ENCODE measurements at regions not wholly inside any gene's neighbourhood (a gene's known extent, or its start where the extent isn't known, plus 50 kb on each side); places are given as distances from the start of the nearest gene placed in this dataset.

DNA sequence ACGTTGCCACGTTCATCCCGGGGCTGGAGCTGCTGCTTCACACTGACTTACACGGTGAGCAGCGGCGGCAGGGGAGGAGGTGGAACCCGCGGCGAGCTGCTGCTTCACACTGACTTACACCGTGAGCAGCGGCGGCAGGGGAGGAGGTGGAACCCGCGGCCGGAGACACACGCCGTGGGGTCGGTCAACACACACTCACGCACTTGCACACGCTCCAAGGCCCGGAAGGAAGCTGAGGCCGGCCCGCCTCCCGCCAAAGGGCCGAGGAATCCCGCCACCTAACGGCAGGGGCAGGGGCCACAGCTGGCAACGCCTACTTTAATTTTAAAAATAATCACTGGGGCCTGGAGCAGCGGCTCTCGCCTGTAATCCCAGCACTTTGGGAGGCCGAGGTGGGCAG, 94.4 kb upstream of the FOXC1 start:
- Histone ChIP-seq H3K4ac (ENCODE audit: low read depth, low read length) (no peak overlapping the region), H3K27ac (ENCODE audit: insufficient read length, low read depth, low read length) (no peak overlapping the region), H3K23me2 (ENCODE audit: insufficient read length, low read depth, low read length, poor library complexity, severe bottlenecking) (no peaks in the 10 kb centered on the region), H3K23ac (ENCODE audit: insufficient read length, low read depth, low read length) (no peak overlapping the region), H2AFZ (ENCODE audit: low read length) (no peak overlapping the region), H3T11ph (ENCODE audit: low read length) (no peak overlapping the region), H3K79me1 (ENCODE audit: insufficient read depth, low read depth, low read length, poor library complexity, severe bottlenecking) (no peaks in the 10 kb centered on the region), H3K9ac (ENCODE audit: extremely low read depth, insufficient read length, low read length) (no peak overlapping the region), H3K14ac (ENCODE audit: insufficient read depth, low read length) (no peak overlapping the region; the same call in 1 of the 2 replicates), H3K9me3 (ENCODE audit: control insufficient read depth, low read depth, low read length) (no peaks in the 10 kb centered on the region), H2BK120ac (ENCODE audit: low read depth, low read length, poor library complexity, severe bottlenecking) (no peak overlapping the region), H3K4me1 (ENCODE audit: insufficient read depth, low read length) (no peaks in the 10 kb centered on the region; the same call in 1 of the 2 replicates), H4K8ac (replicated peaks; ENCODE audit: insufficient read length, low read depth, low read length) (no peak overlapping the region), H2BK5ac (ENCODE audit: insufficient read length, low read length) (no peak overlapping the region), H4K91ac (ENCODE audit: insufficient read length, low read depth, low read length) (no peak overlapping the region), H3K4me2 (ENCODE audit: insufficient read depth, insufficient read length, low read length) (no peak overlapping the region), H3K27me3 (ENCODE audit: insufficient read depth, low read length) (no peaks in the 10 kb centered on the region), H2AK5ac (ENCODE audit: insufficient read length, low read length) (no peak overlapping the region), H2BK12ac (ENCODE audit: insufficient read length, low read depth, low read length) (no peak overlapping the region), H3K79me2 (ENCODE audit: insufficient read depth, low read length) (no peaks in the 10 kb centered on the region), H3K18ac (ENCODE audit: insufficient read length, low read depth, low read length) (no peak overlapping the region), H3K56ac (ENCODE audit: insufficient read length, low read depth, low read length) (no peak overlapping the region), H2BK15ac (ENCODE audit: low read depth, low read length) (no peak overlapping the region), H2BK20ac (ENCODE audit: low read depth, low read length, poor library complexity, severe bottlenecking) (no peak overlapping the region), H4K5ac (ENCODE audit: insufficient read length, low read depth, low read length) (no peak overlapping the region), H4K20me1 (ENCODE audit: control insufficient read depth, insufficient read depth, insufficient read length) (no peaks in the 10 kb centered on the region)
- TF ChIP-seq, protein P1, sequence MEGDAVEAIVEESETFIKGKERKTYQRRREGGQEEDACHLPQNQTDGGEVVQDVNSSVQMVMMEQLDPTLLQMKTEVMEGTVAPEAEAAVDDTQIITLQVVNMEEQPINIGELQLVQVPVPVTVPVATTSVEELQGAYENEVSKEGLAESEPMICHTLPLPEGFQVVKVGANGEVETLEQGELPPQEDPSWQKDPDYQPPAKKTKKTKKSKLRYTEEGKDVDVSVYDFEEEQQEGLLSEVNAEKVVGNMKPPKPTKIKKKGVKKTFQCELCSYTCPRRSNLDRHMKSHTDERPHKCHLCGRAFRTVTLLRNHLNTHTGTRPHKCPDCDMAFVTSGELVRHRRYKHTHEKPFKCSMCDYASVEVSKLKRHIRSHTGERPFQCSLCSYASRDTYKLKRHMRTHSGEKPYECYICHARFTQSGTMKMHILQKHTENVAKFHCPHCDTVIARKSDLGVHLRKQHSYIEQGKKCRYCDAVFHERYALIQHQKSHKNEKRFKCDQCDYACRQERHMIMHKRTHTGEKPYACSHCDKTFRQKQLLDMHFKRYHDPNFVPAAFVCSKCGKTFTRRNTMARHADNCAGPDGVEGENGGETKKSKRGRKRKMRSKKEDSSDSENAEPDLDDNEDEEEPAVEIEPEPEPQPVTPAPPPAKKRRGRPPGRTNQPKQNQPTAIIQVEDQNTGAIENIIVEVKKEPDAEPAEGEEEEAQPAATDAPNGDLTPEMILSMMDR (conservative IDR thresholded peaks at IDR 0.05): peak; percentile 36; the same call in 2 of the 3 replicates
- no CpG with 5 or more reads among the region's 31 CpGs for WGBS (ENCODE audit: extremely low coverage, insufficient read length, low lambda C conversion rate)
- Mint-ChIP-seq H3K27ac (no peak overlapping the region), H3K27me3 (ENCODE audit: low read depth) (peaks cover 7% of the 10 kb centered on the region), H3K4me1 (peaks cover 12 to 13% of the 10 kb centered on the region in 2 experiments), H3K9me3 (no peaks in the 10 kb centered on the region; a peak in 1 of 5 replicates), H3K36me3 (ENCODE audit: insufficient read depth in 1 of 3, low read depth in 3 of 3) (no peaks in the 10 kb centered on the region), H3K4me3 (no peak overlapping the region)
- no peak for DNase-seq

Measured in H9 (cell line).